Body of pancreas (tissue), 4 donors: ENCODE measurements at regions not wholly inside any gene's neighbourhood (a gene's known extent, or its start where the extent isn't known, plus 50 kb on each side); places are given as distances from the start of the nearest gene placed in this dataset.

ENCODE experiments used
- CTCF ChIP-seq, 7 experiments: fragments of 450-650 bp in 4 of 7; fragments of 200-600 bp in 3 of 7; sonication (generic) in 3 of 7; IDR thresholded peaks; one replicate each; pipeline ENCODE4 v1.5.1; 2016 to 2019; ENCODE audit warnings: antibody characterized with exemption in 7 of 7
- POLR2A ChIP-seq, 3 donors: fragments of 450-650 bp; IDR thresholded peaks; one replicate each; pipeline ENCODE4 v1.6.1; 2016; ENCODE audit warnings: antibody characterized with exemption in 3 of 3, mild to moderate bottlenecking in 2 of 3

- TF ChIP-seq CTCF (IDR thresholded peaks at IDR 0.05) = no peak
- TF ChIP-seq POLR2A (IDR thresholded peaks at IDR 0.05) = no peak
These were observed 327.0 kb downstream of the RAD51AP2 start for GRCh38 chr2:17191223-17191622.
